ENCODE measurements at regions not wholly inside any gene's neighbourhood (a gene's known extent, or its start where the extent isn't known, plus 50 kb on each side); places are given as distances from the start of the nearest gene placed in this dataset.

DNA sequence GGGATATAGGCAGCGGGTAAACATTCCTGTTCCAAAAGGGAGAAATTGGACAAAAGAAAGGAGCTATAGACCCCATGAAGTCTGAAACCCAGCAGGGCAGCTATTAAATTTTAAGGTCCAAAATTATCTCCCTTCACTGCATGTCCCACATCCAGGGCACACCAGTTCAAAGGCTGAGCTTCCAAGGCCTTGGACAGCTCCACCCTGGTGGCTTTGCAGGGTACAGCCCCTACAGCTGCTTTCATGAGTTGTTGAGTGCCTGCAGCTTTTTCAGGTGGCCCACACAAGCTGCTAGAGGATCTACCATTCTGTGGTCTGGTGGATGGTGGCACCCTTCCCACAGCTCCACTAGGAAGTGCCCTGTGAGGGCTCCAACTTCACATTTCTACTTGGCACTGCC is 662.5 kb upstream of the PKN2 start:
- TF ChIP-seq ZC3H10 (CRISPR knock-in tag; IDR thresholded peaks at IDR 0.05) (no peak), CSDC2 (CRISPR knock-in tag; IDR thresholded peaks at IDR 0.05) (no peak), BACH2 (CRISPR knock-in tag; IDR thresholded peaks at IDR 0.05; ENCODE audit: borderline replicate concordance) (no peak), TCF4 (CRISPR knock-in tag; IDR thresholded peaks at IDR 0.05; ENCODE audit: borderline replicate concordance) (no peak)
- TF ChIP-seq, protein P1, sequence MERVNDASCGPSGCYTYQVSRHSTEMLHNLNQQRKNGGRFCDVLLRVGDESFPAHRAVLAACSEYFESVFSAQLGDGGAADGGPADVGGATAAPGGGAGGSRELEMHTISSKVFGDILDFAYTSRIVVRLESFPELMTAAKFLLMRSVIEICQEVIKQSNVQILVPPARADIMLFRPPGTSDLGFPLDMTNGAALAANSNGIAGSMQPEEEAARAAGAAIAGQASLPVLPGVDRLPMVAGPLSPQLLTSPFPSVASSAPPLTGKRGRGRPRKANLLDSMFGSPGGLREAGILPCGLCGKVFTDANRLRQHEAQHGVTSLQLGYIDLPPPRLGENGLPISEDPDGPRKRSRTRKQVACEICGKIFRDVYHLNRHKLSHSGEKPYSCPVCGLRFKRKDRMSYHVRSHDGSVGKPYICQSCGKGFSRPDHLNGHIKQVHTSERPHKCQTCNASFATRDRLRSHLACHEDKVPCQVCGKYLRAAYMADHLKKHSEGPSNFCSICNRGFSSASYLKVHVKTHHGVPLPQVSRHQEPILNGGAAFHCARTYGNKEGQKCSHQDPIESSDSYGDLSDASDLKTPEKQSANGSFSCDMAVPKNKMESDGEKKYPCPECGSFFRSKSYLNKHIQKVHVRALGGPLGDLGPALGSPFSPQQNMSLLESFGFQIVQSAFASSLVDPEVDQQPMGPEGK (CRISPR knock-in tag; IDR thresholded peaks at IDR 0.05; ENCODE audit: borderline replicate concordance), result no peak
- TF ChIP-seq, protein P2, sequence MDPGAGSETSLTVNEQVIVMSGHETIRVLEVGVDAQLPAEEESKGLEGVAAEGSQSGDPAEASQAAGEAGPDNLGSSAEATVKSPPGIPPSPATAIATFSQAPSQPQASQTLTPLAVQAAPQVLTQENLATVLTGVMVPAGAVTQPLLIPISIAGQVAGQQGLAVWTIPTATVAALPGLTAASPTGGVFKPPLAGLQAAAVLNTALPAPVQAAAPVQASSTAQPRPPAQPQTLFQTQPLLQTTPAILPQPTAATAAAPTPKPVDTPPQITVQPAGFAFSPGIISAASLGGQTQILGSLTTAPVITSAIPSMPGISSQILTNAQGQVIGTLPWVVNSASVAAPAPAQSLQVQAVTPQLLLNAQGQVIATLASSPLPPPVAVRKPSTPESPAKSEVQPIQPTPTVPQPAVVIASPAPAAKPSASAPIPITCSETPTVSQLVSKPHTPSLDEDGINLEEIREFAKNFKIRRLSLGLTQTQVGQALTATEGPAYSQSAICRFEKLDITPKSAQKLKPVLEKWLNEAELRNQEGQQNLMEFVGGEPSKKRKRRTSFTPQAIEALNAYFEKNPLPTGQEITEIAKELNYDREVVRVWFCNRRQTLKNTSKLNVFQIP (CRISPR knock-in tag; IDR thresholded peaks at IDR 0.05; ENCODE audit: borderline replicate concordance, low read depth), result no peak
- TF ChIP-seq, protein P3, sequence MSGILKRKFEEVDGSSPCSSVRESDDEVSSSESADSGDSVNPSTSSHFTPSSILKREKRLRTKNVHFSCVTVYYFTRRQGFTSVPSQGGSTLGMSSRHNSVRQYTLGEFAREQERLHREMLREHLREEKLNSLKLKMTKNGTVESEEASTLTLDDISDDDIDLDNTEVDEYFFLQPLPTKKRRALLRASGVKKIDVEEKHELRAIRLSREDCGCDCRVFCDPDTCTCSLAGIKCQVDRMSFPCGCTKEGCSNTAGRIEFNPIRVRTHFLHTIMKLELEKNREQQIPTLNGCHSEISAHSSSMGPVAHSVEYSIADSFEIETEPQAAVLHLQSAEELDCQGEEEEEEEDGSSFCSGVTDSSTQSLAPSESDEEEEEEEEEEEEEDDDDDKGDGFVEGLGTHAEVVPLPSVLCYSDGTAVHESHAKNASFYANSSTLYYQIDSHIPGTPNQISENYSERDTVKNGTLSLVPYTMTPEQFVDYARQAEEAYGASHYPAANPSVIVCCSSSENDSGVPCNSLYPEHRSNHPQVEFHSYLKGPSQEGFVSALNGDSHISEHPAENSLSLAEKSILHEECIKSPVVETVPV (CRISPR knock-in tag; IDR thresholded peaks at IDR 0.05), result no peak
- no peak for ATAC-seq

DNA sequence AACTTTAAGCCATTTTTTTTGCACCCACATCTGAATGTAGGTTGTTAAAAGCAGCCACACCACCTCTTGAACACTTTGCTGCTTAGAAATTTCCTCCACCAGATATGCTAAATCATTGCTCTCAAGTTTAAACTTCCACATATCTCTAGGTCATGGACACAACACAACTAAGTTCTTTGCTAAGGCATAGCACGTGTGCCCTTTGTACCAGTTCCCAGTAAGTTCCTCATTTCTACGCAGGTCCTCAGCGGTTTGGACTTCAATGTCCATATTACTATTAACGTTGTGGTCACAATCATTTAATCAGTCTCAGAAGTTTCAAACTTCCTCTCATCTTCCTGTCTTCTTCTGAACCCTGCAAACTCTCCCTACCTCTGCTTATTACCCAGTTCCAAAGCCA is 661.6 kb upstream of the PKN2 start:
- ATAC-seq, result no peak
- no peak for TF ChIP-seq RARB (CRISPR knock-in tag; IDR thresholded peaks at IDR 0.05)
- no peak for TF ChIP-seq ZNF70 (CRISPR knock-in tag; IDR thresholded peaks at IDR 0.05)
- no peak for TF ChIP-seq ESRRG (CRISPR knock-in tag; IDR thresholded peaks at IDR 0.05)
- TF ChIP-seq ZC3H10 (CRISPR knock-in tag; IDR thresholded peaks at IDR 0.05), result no peak
- TF ChIP-seq ISL1 (CRISPR knock-in tag; IDR thresholded peaks at IDR 0.05), result no peak
- TF ChIP-seq ZFP30 (CRISPR knock-in tag; IDR thresholded peaks at IDR 0.05), result no peak
- TF ChIP-seq, protein P4, sequence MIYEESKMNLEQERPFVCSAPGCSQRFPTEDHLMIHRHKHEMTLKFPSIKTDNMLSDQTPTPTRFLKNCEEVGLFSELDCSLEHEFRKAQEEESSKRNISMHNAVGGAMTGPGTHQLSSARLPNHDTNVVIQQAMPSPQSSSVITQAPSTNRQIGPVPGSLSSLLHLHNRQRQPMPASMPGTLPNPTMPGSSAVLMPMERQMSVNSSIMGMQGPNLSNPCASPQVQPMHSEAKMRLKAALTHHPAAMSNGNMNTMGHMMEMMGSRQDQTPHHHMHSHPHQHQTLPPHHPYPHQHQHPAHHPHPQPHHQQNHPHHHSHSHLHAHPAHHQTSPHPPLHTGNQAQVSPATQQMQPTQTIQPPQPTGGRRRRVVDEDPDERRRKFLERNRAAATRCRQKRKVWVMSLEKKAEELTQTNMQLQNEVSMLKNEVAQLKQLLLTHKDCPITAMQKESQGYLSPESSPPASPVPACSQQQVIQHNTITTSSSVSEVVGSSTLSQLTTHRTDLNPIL (CRISPR knock-in tag; IDR thresholded peaks at IDR 0.05; ENCODE audit: low read depth), result no peak
- no peak for TF ChIP-seq TCF4 (CRISPR knock-in tag; IDR thresholded peaks at IDR 0.05; ENCODE audit: borderline replicate concordance)

DNA sequence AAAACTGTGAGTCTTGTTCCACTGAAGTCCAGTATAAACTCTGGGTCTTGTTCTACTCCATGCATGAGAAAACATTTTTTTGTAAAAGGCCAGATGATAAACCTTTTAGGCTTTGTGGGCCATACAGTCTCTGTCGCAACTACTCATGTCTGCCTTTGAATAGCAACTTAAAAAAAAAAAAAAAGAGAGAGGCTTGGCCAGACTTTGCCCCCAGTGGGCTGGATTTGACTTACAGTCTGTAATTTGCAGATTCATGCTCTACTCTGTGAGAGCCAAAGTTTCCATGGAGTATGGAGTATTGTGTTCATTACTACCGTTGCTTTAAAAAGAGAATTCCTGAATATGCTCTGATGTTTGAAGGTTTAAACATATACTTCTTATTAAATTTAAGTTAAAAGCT is 654.9 kb upstream of the PKN2 start:
- no peak for ATAC-seq
- no peak for TF ChIP-seq ZC3H10 (CRISPR knock-in tag; IDR thresholded peaks at IDR 0.05)
- no peak for TF ChIP-seq CSDC2 (CRISPR knock-in tag; IDR thresholded peaks at IDR 0.05)

DNA sequence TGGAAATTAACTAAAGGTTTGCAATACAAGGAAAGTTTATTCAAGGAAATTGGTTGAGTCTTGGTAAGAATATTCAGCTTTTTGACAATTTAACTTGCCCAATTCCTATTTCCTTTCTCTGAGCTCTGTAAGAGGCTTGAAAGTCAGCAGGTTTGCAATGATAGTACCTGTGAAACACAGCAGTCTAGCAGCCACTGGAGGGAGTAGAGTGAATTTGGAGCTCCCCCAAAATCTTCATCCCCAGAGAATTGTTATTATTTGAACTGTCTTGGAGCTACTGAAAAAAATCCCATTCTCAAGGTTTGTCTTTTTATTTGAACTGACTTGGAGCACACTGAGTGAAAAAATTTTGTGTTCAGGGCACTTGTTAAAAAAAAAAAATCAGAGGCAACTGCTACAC is 654.2 kb upstream of the PKN2 start:
- TF ChIP-seq CSDC2 (CRISPR knock-in tag; IDR thresholded peaks at IDR 0.05), result no peak
- TF ChIP-seq TOX (CRISPR knock-in tag; IDR thresholded peaks at IDR 0.05; ENCODE audit: borderline replicate concordance), result no peak
- no peak for TF ChIP-seq PPARA (CRISPR knock-in tag; IDR thresholded peaks at IDR 0.05; ENCODE audit: borderline replicate concordance)
- TF ChIP-seq, protein P1 (CRISPR knock-in tag; IDR thresholded peaks at IDR 0.05; ENCODE audit: borderline replicate concordance), result no peak
- no peak for TF ChIP-seq ARNTL (CRISPR knock-in tag; IDR thresholded peaks at IDR 0.05; ENCODE audit: borderline replicate concordance, low read depth)
- TF ChIP-seq, protein P4 (CRISPR knock-in tag; IDR thresholded peaks at IDR 0.05; ENCODE audit: low read depth), result no peak
- TF ChIP-seq TCF4 (CRISPR knock-in tag; IDR thresholded peaks at IDR 0.05; ENCODE audit: borderline replicate concordance), result no peak
- TF ChIP-seq, protein P3 (CRISPR knock-in tag; IDR thresholded peaks at IDR 0.05), result no peak
- TF ChIP-seq ZC3H10 (CRISPR knock-in tag; IDR thresholded peaks at IDR 0.05), result no peak
- TF ChIP-seq ZFP30 (CRISPR knock-in tag; IDR thresholded peaks at IDR 0.05), result no peak
- ATAC-seq, result no peak
